Fibroblast of lung (primary cell): ENCODE measurements at regions not wholly inside any gene's neighbourhood (a gene's known extent, or its start where the extent isn't known, plus 50 kb on each side); places are given as distances from the start of the nearest gene placed in this dataset.
"Not testable (repeated sequence)": the region's sequence is repeated elsewhere in the genome, so short reads cannot be mapped to it uniquely, and the experiment has no call there.

Experiments used
- DNase-seq, 2 donors: peaks; one replicate each; pipeline versions ENCODE4 v3.0.0 to v3.0.0-alpha.2; 2010; ENCODE audit warnings: low read depth in 2 of 2
- H2AFZ ChIP-seq: 2 replicates; pipeline ENCODE4 v1.5.1; 2012; ENCODE audit warnings: low read length, control low read depth, inconsistent platforms
- H3K27ac ChIP-seq: 2 replicates; pipeline ENCODE4 v1.5.1; 2011; ENCODE audit warnings: low read length, control low read depth; ENCODE audit not compliant: insufficient read depth
- H3K27me3 ChIP-seq: 2 replicates; pipeline ENCODE4 v1.5.1; 2011; ENCODE audit warnings: mild to moderate bottlenecking, low read length; ENCODE audit not compliant: control insufficient read depth, insufficient read depth
- H3K36me3 ChIP-seq: 2 replicates; pipeline ENCODE4 v1.5.1; 2011; ENCODE audit warnings: low read length; ENCODE audit not compliant: control insufficient read depth, insufficient read depth
- H3K4me1 ChIP-seq: 2 replicates; pipeline ENCODE4 v1.5.1; 2011; ENCODE audit warnings: low read length; ENCODE audit not compliant: control insufficient read depth, insufficient read depth; ENCODE audit errors: extremely low read depth
- H3K4me2 ChIP-seq: 2 replicates; pipeline ENCODE4 v1.5.1; 2011; ENCODE audit warnings: low read length, control low read depth; ENCODE audit not compliant: insufficient read depth; ENCODE audit errors: extremely low read depth
- H3K4me3 ChIP-seq, 4 experiments: fragments of 200-600 bp in 1 of 4; sonication (generic) in 1 of 4; replicated peaks in 1 of 4; 2 replicates each; pipeline ENCODE4 v1.5.1; 2011 to 2016; ENCODE audit warnings: low read length in 4 of 4, low read depth in 3 of 4, mild to moderate bottlenecking in 3 of 4, control low read depth in 2 of 4, inconsistent platforms in 1 of 4, mixed read lengths in 1 of 4; ENCODE audit not compliant: insufficient read depth in 1 of 4; ENCODE audit errors: control extremely low read depth in 1 of 4
- H3K79me2 ChIP-seq: 2 replicates; pipeline ENCODE4 v1.5.1; 2012; ENCODE audit warnings: mild to moderate bottlenecking, low read length, inconsistent platforms; ENCODE audit not compliant: control insufficient read depth, insufficient read depth
- H3K9ac ChIP-seq: 2 replicates; pipeline ENCODE4 v1.5.1; 2011; ENCODE audit warnings: mild to moderate bottlenecking, low read length, control low read depth; ENCODE audit not compliant: insufficient read depth
- H3K9me3 ChIP-seq: 2 replicates; pipeline ENCODE4 v1.5.1; 2012; ENCODE audit warnings: low read depth, low read length; ENCODE audit not compliant: control insufficient read depth, insufficient read depth
- H4K20me1 ChIP-seq: 2 replicates; pipeline ENCODE4 v1.5.1; 2011; ENCODE audit warnings: low read length; ENCODE audit not compliant: control insufficient read depth, insufficient read depth; ENCODE audit errors: extremely low read depth
- CTCF ChIP-seq, 2 donors: IDR thresholded peaks in 1 of 2; conservative IDR thresholded peaks in 1 of 2; 1 replicate in 1 of 2; 2 replicates in 1 of 2; pipeline ENCODE4 v1.5.1; 2011 to 2012; ENCODE audit warnings: low read length in 2 of 2, control low read depth in 1 of 2, inconsistent platforms in 1 of 2, low read depth in 1 of 2, mild to moderate bottlenecking in 1 of 2
- EZH2 ChIP-seq: IDR thresholded peaks from 2 replicates; pipeline ENCODE4 v1.5.1; 2012; ENCODE audit warnings: low read length, control low read depth, mild to moderate bottlenecking; ENCODE audit errors: missing control alignments

DNA sequence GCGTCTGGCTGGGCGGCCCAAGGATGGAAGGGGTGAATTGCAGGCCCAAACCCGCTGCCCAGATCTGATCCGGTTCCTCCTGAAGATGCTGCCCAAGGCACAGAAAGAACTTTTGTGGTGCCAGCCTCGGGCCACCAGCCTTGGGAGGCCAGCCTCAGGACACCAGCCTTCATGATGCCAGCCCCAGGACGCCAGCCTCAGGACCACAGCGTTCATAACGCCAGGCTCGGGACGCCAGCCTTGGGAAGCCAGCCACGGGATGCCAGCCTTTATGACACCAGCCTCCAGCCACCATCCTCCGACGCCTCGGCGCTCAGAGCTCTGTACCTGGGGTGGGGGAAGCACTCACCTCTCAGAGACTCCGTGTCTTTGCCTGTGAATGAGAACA is 107.8 kb downstream of the ADRA2C start:
- peaks cover 24% of the 10 kb centered on the region for H3K27me3 ChIP-seq
- no peaks in the 10 kb centered on the region for H3K9me3 ChIP-seq
- H4K20me1 ChIP-seq = no peaks in the 10 kb centered on the region
- H2AFZ ChIP-seq = no peak overlapping the region
- no peak for TF ChIP-seq CTCF (conservative IDR thresholded peaks at IDR 0.05 in 1 of 2, IDR thresholded peaks at IDR 0.05 in 1 of 2; ENCODE audit: low read depth in 1 of 2, low read length in 2 of 2)
- no peak for TF ChIP-seq EZH2
- H3K4me3 ChIP-seq = no peak overlapping the region
- DNase-seq = no peak
- no peak overlapping the region for H3K9ac ChIP-seq
- no peaks in the 10 kb centered on the region for H3K79me2 ChIP-seq
- no peaks in the 10 kb centered on the region for H3K36me3 ChIP-seq
- no peaks in the 10 kb centered on the region for H3K4me1 ChIP-seq
- no peak overlapping the region for H3K4me2 ChIP-seq
- no peak overlapping the region for H3K27ac ChIP-seq

GRCh38 chr4:3874525-3875110 is 108.4 kb downstream of the ADRA2C start:
- Histone ChIP-seq H3K79me2 (no peaks in the 10 kb centered on the region), H3K4me2 (no peak overlapping the region), H3K4me1 (no peaks in the 10 kb centered on the region), H3K9me3 (no peaks in the 10 kb centered on the region), H3K27me3 (peaks cover 26% of the 10 kb centered on the region), H3K36me3 (no peaks in the 10 kb centered on the region), H2AFZ (no peak overlapping the region), H3K27ac (no peak overlapping the region), H3K4me3 (no peak overlapping the region), H4K20me1 (no peaks in the 10 kb centered on the region), H3K9ac (no peak overlapping the region)
- TF ChIP-seq EZH2 = no peak
- no peak for TF ChIP-seq CTCF (conservative IDR thresholded peaks at IDR 0.05 in 1 of 2, IDR thresholded peaks at IDR 0.05 in 1 of 2; ENCODE audit: low read depth in 1 of 2, low read length in 2 of 2)
- no peak for DNase-seq

DNA sequence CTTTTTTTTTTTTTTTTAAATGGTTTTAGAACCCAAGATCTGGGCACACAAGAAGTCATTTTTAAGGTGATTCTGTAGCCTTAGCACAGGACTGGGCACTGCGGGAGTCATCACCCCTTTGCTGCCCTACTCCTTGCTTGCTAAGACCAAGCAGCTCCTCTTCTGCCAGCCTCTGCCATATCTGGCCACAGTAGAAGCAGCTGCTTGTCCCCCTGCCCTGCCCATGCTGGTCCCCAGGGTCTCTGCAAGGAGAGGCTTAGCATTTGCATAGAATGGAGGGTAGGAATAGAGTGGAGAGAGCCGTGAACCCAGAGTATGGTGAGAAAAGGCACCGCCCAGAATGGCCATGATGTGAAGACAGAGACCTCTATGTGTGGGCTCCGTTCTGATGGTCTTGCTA is 109.3 kb downstream of the ADRA2C start:
- no peak for DNase-seq
- Histone ChIP-seq H3K36me3 (no peaks in the 10 kb centered on the region), H3K27ac (no peak overlapping the region), H3K79me2 (no peaks in the 10 kb centered on the region), H3K4me2 (no peak overlapping the region), H3K9ac (no peak overlapping the region), H2AFZ (no peak overlapping the region), H3K9me3 (no peaks in the 10 kb centered on the region), H3K4me1 (no peaks in the 10 kb centered on the region), H4K20me1 (no peaks in the 10 kb centered on the region), H3K4me3 (no peak overlapping the region), H3K27me3 (peaks cover 32% of the 10 kb centered on the region)
- no peak for TF ChIP-seq CTCF (conservative IDR thresholded peaks at IDR 0.05 in 1 of 2, IDR thresholded peaks at IDR 0.05 in 1 of 2; ENCODE audit: low read depth in 1 of 2, low read length in 2 of 2)
- no peak for TF ChIP-seq EZH2

- H3K9ac ChIP-seq, H3K4me2 ChIP-seq, H2AFZ ChIP-seq, H3K36me3 ChIP-seq, H3K4me3 ChIP-seq, DNase-seq, H4K20me1 ChIP-seq, H3K79me2 ChIP-seq, H3K27ac ChIP-seq, H3K4me1 ChIP-seq, H3K9me3 ChIP-seq: not testable (repeated sequence)
- H3K27me3 ChIP-seq = peaks cover 25% of the 10 kb centered on the region
Observed at GRCh38 chr4:3876057-3876845, 110.1 kb downstream of the ADRA2C start.
